NCI-H1436 treated with DMSO at 0.1 percent for 48 hours (cell line): ENCODE measurements at regions not wholly inside any gene's neighbourhood (a gene's known extent, or its start where the extent isn't known, plus 50 kb on each side); places are given as distances from the start of the nearest gene placed in this dataset.

Experiments
- DNase-seq: peaks from one replicate; lab custom pipeline; 2025; lab: John Stamatoyannopoulos, UW

- DNase-seq: no peak
These were observed 109.4 kb upstream of the ATF7IP start for GRCh38 chr12:14256121-14256520.

GRCh38 chr12:14256555-14257169 is 108.8 kb upstream of the ATF7IP start:
- DNase-seq: no peak

DNA sequence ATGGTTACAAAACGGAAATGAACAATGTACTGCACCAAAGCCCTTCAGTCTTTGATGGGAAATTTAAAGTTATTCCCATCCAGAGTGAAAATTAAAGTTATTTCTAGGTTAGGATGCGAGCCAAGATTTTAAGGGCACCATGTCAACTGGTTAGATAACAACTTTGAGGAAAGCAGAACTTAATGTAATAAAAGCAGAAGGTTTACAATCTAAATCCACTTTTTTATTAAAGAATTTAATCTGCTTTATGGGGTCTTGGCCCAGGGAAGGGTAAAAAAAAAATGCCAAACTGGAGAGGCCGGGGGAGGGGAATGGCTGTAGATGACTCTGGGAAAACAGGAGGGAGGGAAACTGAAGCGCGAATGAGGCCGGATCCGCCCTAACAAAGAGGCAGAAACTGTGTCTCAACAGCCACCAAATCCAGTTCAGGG is 108.2 kb upstream of the ATF7IP start:
- DNase-seq: no peak

GRCh38 chr12:14257734-14258574 is 107.5 kb upstream of the ATF7IP start:
- peak; percentile 94 for DNase-seq

DNA sequence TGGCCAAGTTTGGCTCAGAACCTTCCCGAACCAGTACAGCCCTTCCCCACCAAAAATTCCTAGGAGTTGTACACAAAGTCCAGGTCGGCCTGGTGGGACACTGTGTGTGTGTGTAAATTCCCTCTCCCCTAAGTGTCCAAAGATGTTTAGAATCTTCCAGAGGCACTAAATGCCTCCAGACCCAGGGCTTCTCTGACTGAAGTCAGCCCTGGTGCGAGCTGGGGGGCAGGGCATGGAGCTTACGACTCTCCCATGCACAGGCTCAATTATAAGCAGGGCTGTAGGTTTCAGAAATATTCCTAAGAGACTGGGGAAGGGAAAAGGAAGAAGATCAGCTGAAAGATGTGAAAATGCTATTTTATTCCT is 106.9 kb upstream of the ATF7IP start:
- no peak for DNase-seq

- DNase-seq: no peak
These were observed 105.9 kb upstream of the ATF7IP start for GRCh38 chr12:14259481-14260010.

DNA sequence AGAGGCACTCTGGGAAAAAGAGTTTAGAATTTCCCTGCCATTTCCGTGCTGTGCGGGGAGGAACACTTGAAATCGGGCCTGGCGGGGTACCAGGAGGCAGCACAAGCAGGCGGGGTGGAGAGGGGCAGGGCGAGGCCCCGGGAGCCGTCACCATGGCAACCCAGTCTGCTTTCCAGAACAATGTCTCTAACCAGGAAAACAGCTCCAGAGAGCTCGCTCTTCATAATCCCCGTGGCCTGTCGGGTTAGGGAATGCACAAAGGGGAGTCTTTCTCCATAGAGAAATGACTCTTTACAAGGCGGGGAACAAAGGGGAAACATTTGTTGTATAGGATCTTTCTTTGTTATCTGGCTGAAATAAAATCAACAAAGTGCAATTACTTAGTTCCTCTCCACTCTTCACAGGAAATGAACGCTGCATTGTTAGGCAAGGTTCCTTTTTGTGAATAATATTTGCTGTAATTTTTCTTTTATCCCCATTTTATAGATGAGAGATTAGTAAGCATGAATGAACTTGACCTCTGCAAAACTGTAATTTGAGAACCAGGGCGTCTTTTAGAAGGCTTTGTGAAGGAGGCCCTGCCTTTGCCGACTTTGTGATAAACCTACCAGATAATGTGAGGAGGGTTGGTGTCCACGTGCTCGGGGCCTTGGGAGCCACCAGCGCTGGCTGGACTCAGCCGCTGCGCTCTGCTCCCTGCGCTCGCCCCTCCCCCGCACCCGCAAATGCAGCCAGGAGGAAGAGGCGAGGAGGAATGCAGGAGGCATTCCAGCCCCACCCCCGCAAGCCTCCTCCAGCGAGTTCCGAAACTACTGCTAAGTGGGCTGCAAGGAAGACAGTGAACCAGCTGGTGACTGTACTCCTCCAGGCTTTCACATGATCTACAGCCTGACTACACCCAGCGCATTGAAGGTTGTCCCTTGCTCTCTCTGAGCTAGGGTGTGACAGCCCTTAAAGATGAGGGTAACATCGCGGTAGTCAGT is 105.2 kb upstream of the ATF7IP start:
- DNase-seq: peak; percentile 53

DNA sequence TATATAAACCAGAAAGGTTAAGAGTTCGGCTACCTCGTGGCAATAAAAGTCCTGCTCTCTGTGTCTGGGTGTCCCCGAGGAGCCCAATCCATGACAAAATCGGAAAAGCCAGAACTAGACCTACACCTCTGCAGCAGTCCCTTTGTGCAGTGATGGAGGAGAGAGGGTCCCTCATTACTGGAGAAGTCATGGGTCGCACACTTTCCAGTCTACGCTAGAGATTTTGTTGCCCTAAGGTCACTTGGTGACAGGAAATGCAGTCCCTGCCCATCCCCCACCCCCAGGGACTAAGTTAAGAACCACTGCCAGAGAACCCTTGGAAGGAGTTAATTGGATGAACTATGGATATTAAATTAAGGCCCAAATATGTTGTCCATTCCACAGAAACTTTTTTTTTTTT is 104.4 kb upstream of the ATF7IP start:
- DNase-seq: no peak

- no peak for DNase-seq
These were observed 103.6 kb upstream of the ATF7IP start for GRCh38 chr12:14261861-14262260.

GRCh38 chr12:14262771-14263511 is 102.5 kb upstream of the ATF7IP start:
- DNase-seq: no peak

DNA sequence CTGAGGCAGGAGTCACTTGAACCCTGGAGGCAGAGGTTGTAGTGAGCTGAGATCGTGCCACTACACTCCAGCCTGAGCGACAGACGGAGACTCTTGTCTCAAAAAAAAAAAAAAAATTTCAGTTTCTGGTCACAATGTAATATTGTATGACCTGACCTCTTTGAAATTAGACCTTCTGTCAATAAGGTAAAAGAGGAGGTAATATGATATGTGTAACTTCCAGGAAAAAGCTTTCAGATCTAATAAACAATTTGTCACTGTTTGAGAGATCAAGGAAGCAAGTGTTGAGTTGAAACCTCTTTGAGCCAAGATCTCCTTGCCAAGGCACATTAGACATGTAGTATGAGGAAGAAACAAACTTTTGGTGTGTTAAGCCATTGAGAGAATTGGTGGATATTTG is 101.7 kb upstream of the ATF7IP start:
- no peak for DNase-seq

DNA sequence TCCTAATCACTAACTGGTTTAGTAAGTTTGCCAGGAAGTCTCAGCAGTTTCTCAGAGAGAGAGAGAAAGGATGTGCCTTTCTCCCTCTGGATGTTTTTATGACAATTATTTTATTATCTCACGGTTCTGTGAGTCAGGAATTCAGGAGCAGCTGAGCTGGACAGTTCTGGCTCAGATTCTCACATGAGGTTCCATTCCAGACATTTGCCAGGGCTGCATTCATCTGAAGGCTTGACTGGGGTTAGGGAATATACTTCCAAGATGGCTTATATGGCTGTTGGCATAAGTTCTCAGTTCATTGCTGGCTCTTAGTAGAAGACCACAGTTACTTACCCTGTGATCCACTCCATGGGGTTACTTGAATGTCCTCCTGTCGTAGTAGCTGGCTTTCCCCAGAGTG is 101.2 kb upstream of the ATF7IP start:
- DNase-seq: no peak

DNA sequence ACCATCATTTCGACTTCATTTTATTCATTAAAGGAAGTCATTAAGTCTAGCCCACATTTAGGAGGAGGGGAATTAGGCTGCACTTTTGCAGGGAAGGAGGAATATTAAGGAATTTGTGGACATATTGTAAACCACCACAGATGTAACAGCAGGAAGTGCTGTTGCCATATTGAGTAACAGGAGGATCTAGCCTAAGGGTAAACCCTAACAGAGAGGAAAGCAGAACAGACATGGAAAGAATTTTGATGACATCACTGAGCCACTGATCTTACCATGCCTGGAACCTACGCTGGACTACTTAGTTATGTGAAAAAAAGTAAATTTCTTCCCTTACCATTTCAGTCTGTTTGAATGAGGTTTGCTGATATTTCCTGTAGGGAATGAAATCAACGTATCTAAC is 100.7 kb upstream of the ATF7IP start:
- no peak for DNase-seq

- DNase-seq: no peak
These were observed 97.4 kb upstream of the ATF7IP start for GRCh38 chr12:14268120-14268515.

DNA sequence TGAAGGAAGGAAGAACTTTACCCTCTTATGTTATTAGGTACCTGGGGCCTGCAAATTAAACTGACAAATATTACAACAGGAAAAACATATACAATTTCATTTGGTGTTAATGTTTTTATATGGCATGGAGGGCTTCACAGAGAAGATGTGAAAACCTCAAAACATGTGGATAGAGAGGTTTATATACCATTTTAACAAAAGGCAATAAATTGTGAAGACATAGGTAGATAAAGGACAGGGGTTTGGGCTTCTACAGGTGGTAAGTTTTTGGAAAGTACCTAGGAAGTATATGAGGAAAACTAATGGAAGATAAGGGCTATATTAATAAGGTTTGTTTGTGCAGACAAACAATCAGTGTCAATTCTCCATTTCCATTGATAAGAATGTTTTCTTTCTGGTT is 95.1 kb upstream of the ATF7IP start:
- DNase-seq: no peak

DNA sequence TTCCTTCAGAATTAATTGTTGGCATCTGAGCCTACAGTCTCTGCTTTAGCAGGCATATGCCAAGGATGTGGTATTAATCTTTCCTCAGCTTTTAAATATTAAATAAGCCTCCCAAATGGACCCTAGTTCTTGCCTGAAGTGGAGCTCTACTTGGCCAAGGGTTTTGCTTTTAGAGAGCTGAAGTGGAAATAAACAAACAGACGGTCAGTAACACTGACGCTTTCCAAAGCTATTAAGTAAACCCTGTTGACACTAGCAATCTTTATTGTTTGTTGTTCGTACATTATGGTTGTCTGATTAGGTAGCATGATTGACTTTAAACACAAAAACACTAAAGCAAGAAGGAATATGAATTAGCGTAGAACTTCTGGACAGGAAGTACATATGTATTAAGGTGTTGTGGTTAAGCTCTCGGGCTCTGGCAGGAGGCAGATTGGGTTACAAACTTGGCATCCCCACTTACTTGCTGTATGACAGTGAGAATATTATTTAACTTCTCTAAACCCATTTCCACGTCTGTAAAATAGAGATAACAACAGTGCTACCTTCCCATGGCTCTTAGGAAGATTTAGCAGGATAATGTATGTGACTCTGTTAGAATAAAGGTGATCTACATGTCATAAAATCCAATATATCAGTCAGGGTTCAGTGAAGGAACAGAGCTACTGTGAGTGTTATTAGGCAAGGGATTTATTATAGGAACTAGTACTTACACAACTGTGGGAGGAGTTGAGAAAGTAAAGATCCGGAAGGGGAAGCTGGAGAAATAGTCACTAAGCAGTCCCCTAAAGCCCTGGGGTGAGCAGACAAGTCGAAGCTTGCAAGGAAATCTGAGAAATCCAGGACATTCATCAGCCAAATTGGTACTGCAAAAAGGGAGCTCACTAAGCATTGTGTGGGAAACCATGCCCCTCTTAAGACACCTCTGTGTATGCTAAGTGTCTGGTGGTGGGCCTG is 92.2 kb upstream of the ATF7IP start:
- peak; percentile 8 for DNase-seq

GRCh38 chr12:14273913-14274311 is 91.6 kb upstream of the ATF7IP start:
- no peak for DNase-seq

DNA sequence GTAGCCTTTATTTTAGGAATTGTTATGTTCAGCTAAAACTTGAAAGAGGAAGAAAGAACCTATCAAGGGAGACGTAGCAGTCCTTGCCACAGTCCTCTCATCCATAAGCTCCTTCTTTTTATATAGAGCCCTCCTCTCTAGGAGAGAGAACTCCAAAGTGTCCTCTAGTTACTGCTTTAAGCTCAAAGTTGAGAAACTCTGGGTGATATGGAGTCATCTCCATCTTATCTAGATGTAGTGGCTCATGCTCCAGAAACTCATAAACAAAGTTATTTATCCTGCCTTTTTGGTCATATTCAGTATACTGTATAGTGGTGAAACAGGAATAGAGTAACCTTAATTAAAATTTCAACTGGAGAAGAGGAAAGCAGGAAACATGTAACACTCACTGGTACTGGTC is 90.4 kb upstream of the ATF7IP start:
- no peak for DNase-seq

- no peak for DNase-seq
These were observed 89.6 kb upstream of the ATF7IP start for GRCh38 chr12:14275886-14276285.

GRCh38 chr12:14278294-14278953 is 87.1 kb upstream of the ATF7IP start:
- no peak for DNase-seq
